Femur (tissue), 1 donor: ENCODE measurements at regions not wholly inside any gene's neighbourhood (a gene's known extent, or its start where the extent isn't known, plus 50 kb on each side); places are given as distances from the start of the nearest gene placed in this dataset.
"Not testable (repeated sequence)": the region's sequence is repeated elsewhere in the genome, so short reads cannot be mapped to it uniquely, and the experiment has no call there.

Experiments used
- DNase-seq: peaks from one replicate; pipeline ENCODE4 v3.0.0-alpha.2; 2017

DNA sequence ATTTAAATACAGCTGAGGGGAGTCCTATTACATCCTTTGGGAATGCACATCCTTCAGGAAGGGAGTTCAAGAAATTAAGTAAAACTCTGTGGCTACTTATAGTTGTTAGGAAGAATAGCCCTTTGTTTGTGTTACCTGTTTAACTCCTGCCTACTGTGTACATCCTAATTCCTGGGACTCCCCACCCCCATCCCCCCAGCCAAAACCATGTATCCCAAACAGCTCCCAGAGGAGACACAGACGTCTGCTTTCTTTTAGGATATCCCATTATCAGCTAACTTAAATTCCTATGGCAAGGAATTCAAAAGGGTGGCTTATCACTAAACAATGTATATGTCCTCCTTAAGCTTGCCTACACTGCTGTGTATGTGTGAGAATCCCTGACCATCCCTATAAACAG lies 581.7 kb downstream of the DIPK2A start:
- DNase-seq: no peak

DNA sequence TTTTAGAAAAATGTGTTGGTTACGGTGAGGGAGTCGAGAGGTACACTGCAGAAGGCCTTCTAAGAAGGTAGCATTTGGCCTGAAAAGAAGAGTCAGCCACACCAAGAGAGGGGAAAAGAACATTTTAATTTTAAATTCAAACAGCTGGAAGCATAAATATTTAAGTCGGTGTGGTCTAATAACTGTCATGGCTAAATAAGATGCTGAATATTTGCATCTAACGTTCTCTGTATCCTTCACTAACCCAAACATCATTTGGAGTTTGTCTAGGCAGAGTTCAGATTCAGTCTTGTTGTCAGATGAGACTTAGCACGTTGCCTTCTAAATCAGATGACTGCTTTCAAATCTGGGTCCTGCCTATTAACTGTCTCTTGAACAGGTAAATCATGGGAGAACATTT lies 583.3 kb downstream of the DIPK2A start:
- DNase-seq: no peak

DNA sequence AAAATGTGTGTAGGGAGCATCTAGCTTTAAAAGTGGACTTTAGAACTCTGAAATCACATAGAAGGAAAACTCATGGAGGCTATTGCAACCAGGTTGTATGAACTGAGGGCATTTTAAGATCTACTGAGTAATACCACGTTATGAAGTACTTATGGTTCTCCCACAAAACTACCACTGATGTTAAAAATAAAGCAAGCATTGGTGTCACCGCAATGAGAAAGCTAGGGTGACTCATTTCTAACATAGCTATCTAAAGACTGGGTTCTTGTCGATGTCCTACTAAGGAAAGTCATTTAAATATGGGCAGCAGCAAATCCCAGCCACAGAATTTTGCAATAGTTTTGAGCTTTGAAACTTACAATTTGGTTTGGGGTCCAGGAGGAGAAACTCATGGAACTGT lies 584.8 kb downstream of the DIPK2A start:
- DNase-seq: no peak

DNA sequence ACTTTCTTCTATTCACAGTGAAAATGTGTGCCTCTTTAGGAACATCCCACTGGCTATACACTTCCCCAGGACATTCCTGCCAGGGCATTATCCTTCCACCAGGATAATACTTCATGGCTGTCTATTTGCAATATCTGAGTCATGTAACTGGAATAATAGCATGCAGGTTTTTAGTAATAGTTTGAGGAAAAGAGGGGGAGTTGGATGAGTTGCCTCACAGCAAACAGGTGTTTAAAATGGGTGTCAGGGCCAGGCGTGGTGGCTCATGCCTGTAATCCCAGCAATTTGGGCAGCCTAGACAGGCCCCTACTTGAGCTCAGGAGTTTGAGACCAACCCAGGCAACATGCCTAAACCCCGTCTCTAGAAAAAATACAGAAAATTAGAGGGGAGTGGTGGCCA lies 585.9 kb downstream of the DIPK2A start:
- no peak for DNase-seq

DNA sequence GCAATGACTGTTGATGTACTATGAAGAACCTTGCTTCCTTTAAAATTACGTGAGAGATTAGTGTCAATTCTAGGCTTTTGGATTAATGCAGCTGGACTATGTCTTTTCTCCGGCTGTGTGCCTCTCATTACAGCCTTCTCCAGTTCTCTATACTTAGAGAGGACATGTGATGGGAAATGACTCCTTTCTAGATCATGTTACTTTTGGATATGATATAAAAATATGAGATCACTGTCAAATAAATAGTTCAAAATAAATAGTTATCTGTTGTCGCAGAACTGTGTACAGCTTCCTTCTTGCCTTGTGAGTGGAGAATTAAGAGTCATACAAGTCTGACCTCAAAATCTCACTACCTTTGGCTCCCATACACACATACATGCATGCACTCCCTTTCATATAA lies 592.4 kb downstream of the DIPK2A start:
- no peak for DNase-seq

DNA sequence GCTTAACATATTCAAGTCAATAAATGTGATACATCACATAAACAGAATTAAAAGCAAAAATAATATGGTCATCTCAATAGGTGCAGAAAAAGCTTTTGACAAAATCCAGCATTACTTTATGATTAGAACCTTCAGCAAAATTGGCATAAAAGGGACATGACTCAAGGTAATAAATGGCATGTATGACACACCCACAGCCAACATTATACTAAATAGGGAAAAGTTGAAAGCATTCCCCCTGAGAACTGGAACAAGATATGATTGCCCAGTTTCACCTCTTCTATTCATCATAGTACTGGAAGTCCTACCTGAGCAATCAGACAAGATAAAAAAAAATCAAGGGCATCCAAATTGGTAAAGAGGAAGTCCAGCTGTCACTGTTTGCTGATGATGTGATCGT lies 594.7 kb downstream of the DIPK2A start:
- no peak for DNase-seq

DNA sequence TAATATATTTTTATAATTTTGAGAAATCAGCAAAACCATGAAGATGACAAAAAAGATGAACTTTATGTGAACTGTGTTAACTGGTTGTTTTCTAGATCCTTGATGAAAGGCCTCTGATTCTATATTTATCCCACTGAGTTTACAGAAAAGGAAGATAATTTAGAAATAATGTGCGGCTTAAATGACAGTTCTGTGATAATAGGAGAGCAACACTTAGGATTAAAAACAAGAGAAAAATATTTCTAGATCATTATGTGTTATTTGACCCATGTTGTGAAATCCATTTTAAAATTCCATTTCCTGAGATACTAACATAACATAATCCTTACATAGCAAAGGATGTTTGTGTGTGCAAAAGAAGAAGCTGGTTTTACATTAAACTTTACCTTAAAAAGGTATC lies 598.0 kb downstream of the DIPK2A start:
- no peak for DNase-seq

DNA sequence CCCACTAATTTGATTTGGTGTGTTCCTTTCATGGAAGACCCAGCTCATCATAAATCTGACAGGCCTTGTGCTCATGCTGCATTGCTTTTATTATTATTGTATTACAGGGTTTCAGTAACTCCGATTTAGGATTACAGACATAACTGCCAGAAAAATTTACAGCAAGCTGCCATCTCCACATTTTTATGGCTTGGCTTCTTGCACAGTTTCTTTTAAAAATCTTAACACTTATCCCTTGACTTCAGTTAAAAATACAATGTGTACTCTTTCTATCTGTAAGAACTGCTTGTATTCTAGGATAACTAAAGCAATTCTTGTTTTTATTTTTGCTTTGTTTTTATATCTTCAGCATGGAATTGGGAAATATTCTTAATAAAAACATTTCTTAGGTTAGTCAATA lies 612.2 kb downstream of the DIPK2A start:
- DNase-seq: no peak

- no peak for DNase-seq
Measured at GRCh38 chr3:144585408-144585807, 613.8 kb downstream of the DIPK2A start.

GRCh38 chr3:144585953-144586352 lies 614.3 kb downstream of the DIPK2A start:
- DNase-seq: no peak

DNA sequence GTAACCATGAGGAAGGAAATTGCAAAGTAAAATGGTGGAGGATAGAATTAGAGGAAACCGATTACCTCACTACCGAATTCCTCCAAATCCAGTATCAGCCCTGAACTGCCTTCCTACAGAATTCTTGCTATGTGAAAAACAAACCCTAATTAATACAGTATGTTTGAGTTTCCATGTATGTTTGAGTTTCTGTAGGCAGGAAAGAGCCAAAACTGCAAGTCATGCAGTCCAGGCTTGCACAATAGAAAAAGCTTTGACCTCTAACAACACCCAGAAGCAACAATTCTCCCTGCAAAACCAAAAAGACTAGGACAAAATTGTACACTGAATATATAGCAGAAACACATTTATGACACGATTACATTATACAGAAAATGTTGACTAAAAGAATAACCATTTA lies 614.8 kb downstream of the DIPK2A start:
- no peak for DNase-seq

DNA sequence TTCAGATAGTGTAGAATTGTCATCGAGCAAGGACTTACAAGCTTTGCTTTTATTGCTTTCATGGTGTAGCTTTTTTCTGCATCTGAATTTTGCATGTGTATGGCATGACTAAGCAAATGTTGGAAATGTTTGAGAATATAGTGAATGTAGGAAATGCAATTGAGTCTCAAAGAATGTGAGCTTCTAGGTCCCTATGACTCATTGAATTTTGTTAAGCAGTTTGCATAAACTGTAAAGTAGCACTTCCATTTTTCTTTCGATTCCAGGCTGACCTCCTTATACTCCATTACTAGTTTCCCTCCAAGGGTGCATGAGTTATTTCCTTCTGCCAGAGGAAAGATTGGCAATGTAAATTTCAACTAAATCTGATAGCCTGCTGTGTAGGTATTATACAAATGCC lies 619.2 kb downstream of the DIPK2A start:
- DNase-seq: no peak

DNA sequence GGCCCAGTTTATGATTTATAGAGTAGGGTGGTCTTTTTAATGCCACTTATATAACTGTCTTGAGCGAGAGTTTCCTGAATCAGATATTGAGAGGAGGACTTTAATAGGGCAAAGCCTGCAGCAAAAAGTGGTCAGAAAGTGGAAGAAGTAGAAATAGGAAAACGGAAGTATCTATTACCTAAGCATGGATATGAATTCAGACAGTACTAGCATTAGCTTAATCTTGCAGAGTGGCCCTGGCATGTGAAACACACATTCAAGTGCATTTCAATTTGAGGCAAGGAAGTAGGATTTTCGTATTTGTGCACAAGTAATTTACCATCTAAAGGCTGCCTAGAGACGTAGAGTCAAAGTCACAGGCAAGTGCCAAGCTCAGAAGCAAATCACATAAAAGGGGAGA lies 622.3 kb downstream of the DIPK2A start:
- no peak for DNase-seq

DNA sequence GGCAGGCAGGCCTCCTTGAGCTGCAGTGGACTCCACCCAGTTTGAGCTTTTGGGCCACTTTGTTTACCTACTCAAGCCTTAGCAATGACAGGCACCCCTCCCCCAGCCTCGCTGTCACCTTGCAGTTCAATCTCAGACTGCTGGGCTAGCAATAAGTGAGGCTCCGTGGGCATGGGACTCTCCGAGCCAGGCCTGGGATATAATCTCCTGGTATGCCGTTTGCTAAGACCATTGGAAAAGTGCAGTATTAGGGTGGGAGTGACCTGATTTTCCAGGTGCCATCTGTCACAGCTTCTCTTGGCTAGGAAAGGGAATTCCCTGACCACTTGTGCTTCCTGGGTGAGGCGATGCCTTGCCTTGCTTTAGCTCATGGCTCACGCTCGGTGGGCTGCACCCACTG lies 648.6 kb downstream of the DIPK2A start:
- not testable (repeated sequence) for DNase-seq

DNA sequence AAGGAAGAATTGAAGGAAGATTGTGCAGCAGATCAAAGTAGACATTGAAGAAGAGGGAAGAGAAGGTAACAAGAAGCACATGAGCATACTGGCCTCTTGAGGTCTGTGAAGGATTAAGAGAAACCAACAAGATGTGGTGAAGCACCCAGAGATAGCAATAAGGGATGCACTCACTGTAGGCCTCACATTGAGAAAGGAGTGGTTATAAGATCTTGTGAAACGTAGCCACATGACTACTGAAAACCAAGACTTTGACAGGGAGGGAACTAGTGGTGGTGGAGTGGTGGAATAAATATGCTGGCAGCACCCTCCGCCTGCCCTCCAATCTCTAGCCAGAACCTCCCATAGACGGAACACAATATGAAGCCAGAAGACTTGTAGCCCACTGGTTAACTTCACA lies 651.2 kb downstream of the DIPK2A start:
- no peak for DNase-seq

- DNase-seq: no peak
Measured at GRCh38 chr3:144624656-144625055, 653.0 kb downstream of the DIPK2A start.

DNA sequence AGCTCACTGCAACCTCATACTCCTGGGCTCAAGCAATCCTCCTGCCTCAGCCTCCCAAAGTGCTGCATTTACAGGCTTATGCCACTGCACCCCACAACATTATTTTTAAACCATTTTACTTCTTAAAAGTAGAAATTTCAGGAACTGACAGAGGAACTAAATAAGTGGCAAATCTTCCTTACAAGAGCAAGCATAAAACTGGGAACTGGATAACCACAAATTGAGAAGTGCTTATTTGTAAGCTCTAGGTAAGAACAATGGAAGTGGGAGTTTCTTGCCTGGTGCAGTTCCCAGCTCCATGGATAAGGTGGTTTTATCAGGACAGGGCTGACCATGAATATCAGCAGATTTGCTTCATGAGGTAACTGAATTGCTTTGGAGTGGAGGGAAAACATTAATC lies 655.2 kb downstream of the DIPK2A start:
- DNase-seq: no peak

DNA sequence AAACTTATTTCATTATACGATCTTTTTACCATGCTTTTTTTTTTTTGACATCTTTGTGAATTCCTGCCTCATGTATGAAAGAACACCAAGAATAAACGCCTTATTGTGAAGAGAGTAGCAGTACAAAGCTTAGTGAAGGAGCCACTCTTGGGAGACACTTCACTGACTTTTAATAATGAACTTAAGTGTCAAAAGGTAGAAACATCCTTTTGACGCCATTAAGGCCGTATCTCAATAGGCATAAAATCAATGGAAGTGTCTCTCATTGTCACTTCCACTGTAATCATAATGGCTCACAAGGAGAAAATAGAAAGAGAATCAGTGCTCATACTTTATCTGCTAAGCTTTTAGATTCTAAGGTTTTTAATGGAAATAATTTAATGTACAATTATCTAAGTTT lies 657.8 kb downstream of the DIPK2A start:
- DNase-seq: no peak

DNA sequence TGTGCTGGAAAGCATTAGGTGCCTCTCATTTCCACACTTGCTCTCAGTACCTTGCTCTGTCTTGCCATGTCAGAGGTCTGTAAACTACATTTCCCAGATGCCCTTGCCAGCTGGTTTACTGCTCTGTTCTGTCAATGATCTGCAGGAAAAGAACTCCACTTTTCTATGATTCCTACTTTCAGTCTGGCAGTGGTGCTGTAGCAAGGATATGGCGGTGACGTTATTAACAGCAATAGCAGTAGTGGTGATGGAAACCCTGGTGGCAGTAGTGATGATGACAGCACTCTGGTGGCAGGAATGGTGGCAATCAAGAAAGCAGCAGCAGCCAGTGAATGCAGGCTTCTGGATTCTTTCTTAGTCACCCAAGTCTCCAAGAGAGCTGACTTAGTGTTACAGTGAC lies 665.2 kb downstream of the DIPK2A start:
- no peak for DNase-seq

DNA sequence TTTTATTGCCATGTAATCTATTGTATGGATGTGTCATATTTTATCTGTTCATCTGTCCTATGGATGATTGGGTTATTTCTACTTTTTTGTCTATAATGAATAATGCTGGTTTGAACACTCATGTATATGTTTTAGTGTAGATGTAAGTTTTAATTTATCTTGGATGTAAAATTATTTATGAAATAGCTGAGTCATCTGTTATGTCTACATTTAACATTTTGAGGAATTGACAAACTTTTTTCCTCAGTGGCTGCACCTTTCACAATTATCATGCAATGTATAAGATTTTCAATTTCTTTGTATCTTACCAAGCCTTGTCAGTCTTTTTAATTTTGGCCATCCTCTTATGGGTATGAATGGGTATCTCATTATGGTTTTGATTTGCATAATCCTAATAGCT lies 666.4 kb downstream of the DIPK2A start:
- DNase-seq: no peak

- peak; percentile 32 for DNase-seq
Measured at GRCh38 chr3:144643771-144644198, 672.2 kb downstream of the DIPK2A start.

DNA sequence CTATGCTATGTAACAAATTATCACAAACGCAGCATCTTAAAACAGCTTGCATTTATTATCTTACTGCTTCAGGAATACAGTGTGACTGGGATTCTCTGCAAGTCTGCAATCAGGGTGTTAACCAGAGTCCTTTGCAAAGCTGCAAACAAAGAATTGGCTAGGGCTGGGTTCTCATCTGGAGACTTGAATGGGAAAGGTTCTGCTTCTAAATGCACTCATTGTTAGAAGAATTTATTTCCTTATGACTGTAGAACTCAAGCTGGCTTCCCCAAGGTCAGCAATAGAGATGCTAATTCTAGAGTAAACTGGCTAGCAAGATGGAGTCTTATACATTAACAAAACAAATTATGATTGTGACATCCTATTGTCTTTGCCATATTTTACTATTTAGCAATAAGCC lies 673.7 kb downstream of the DIPK2A start:
- DNase-seq: no peak

DNA sequence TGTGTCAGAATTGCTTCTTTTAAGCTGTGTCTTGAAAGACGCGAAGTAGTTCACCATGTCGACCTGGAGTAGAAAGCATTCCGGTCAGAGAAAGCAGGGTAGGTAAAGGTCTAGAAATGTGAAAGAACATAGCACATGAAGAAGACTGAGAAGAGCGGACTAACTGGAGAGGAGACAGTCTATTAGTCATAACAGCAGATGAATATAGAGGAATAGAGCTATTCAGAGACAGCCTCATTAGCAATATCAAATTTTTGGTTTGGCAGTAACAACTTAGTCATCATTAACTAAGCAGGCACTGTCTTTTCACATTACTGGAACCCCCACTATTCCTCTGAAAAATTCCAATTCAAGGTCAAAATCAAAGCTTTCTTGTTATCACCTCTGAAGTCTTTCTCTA lies 678.8 kb downstream of the DIPK2A start:
- DNase-seq: no peak

DNA sequence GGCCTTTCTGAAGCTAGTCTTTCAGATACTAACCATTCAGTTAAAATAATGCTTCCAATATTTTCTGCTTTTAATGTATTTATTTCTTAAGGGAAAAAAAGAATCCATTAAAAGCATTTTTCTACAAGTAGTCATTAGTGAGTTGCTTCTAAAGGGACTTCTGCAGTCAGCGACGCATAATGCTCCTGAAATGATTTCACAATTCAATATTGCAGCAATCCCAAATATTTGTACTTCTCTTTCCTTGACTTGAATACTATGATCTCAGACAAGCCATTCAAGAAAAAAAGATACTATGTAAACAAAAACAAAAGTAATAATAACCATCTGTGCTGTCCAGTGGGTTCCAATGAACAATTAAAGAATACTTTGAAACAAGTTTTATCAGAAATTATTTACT lies 681.0 kb downstream of the DIPK2A start:
- no peak for DNase-seq

- no peak for DNase-seq
Measured at GRCh38 chr3:144655423-144655822, 683.8 kb downstream of the DIPK2A start.

DNA sequence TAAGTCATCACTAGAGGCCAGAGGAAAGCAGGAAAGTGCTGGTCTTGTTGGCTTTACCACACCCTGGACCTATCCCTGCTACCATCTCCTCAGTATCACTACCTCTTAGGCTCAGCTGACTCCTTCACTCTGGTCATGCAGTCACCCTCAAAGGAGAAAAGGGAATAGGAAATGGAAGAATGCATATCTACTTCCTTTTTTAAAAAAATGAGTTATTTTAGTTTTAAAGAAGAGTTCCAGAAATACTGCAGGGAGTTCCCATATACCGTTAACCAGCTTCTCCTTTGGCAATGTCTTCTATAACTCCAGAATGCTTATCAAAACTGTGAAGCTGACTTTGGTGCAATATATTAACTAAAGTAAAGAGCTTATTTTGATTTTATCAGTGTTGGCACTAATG lies 688.6 kb downstream of the DIPK2A start:
- no peak for DNase-seq
